HG03196 (cell line): ENCODE measurements at regions not wholly inside any gene's neighbourhood (a gene's known extent, or its start where the extent isn't known, plus 50 kb on each side); places are given as distances from the start of the nearest gene placed in this dataset.

Experiments
- ATAC-seq: cut with Tn5 transposase; IDR thresholded peaks from one replicate; pipeline ENCODE4 v1.9.1; 2021; ENCODE audit not compliant: unreplicated experiment

DNA sequence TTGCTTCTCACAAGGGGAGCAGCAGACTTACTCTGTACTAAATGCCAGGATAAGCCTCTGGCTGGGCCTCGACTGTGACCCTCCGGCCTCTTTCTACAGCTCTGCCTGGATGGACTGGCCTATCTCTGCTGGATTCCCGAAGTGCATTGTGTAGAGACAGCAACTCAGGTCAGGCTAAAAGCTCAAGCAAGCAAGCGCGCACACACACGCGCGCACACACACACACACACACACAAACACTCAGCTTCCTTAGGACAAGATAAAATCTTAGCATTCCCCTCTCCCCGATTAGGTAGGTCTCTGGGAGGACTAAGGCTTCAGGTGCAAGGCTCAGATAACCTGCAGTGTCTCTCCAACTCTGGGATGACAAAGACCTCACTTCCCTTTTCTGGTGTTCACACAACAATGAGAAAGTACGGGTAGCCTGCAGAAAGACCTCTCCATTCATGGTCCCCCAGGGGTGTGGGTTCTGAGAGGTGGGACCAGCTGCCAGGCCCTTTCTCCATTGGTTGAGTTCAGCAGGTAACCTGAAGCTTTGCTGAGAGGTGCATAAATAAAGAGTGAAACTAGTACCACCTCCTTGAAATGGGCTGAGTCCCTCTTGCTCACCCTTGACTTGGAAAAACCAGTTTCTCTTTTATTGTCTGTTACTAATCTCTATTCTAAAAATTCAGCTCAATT lies 155.1 kb upstream of the CAMK1G start:
- ATAC-seq, result no peak

DNA sequence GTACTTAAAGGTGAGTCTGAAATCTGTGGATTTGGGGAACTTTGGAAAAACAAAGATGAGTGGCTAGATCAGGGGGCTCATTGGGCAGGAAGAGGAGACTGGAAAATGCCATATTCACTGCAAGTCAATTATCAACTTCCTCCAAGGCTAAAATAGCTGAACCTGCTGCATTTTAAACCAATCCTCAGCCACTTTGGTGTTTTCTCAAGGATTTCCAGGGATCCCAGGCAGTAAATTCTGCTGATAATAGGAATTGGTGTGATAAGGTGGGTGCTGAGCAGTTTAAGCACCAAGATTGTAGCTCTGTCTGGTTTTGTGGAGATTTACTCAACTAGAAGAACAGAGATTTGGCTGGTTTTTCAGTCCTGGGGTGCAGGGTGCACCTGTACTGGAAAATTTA lies 153.9 kb upstream of the CAMK1G start:
- ATAC-seq, result no peak

DNA sequence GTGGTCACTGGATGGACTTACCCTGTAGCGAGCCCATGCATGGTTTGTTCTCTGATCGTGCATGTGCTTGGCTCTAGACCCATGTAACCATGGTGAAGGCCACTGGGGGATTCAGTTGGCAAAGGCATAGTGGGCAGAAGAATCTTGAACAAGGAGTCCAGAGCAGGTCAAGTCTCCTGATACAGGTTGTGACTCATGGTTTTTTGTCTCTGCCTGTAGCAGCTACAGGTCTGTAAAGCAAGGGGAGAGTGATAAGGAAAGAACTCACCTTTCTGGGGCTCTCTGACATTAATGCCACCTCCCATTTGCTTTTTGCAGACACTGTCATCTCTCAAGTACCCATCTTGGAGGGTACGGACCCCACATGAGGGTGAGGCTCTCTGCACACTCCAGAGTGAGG lies 153.4 kb upstream of the CAMK1G start:
- no peak for ATAC-seq

DNA sequence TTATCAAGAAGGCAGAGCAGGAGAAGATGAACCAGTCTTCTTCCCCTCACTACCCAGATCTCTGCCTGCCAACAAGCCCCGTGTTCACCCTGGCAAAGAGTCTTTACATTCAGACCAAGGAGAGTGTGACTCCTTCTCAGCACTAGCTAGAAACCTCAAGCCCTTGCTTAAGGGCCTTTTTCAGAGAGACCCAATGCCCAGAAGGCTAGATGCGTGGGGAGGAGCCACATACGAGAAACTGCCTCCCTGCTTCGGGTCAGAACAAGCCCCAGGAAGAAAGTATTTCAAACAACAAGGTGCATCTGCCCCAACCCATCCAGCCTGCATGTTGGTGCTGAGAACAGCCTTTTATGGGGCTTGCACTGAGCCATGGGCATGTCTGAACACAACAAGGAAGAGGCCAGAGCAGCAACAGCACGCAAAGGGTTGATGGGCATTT lies 152.7 kb upstream of the CAMK1G start:
- no peak for ATAC-seq

DNA sequence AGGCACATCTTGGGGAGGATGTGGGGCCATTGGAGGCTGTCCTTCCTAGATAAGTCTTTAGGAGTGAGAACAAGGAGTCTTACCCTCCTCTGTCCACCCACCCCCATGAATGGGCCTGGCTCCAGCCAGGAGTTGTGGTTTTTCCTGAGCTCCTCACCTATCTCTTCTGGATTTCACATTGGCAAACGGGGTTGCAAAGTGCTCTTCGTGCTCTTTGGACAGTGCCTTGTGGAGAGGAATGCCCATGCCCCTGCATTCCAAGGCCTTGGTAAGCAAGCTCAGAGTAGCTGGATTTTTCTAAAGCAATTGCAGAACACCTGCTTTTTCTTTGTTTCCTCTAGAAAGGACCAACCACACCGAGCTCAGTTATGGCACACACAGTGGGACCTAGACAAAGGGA lies 152.1 kb upstream of the CAMK1G start:
- ATAC-seq, result no peak

DNA sequence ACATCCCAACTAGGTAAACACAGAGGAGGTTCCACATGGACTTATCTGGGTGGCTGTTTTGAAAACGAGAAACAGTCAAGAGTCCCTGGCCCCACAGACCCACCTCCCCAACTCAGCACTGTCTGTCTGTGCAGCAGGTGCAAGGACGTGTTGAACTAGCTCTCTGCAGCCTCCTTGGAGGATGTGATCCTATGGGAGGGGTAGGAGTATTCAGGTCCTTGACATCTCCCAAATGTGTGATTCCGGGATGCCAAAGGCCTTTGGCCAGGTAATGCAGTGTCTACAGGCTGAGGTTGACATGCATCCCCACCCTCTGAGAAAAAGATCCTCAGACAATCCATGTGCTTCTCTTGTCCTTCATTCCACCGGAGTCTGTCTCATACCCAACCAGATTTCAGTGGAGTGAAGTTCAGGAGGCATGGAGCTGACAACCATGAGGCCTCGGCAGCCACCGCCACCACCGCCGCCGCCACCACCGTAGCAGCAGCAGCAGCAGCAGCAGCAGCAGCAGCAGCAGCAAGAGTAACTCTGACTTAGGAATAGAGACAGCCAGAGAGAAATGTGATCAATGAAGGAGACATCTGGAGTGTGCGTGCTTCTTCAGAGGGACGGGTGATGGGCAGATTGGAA lies 151.6 kb upstream of the CAMK1G start:
- ATAC-seq, result no peak

DNA sequence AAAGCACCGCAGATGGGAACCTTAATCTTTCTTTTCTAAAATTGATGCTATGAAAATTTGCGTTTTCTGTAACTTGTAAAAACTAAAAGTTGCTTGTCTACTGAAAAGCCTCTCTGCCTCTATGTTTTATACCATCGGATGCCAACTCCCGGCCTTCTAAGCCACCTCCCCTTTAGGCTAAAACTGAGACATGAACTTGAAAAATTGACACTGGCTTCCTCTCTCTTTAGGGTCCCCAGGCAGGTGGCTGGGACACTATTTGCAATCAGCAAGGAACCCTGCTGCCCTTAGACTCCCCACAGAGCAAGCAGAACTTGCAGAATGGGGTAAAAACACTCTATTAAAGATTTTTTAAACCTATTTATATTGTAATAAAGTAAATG lies 151.1 kb upstream of the CAMK1G start:
- no peak for ATAC-seq

DNA sequence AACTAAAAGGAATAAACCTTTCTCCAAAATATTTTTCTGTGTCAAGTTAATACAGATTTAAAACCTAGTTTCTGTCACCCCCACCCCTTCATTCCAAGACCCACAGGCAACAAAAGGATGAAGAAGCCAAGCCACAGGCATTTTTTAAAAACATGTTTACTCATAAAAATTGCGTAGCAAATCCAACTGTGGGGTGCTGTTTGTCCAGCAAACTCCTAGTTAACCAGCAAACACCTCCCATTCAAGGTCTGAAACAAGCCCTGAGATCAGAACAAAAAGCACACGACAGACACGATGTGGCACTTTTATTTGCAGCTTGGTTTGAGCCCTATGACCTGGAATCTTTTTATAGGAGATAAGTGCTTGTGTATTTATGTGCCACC lies 149.9 kb upstream of the CAMK1G start:
- ATAC-seq, result no peak

DNA sequence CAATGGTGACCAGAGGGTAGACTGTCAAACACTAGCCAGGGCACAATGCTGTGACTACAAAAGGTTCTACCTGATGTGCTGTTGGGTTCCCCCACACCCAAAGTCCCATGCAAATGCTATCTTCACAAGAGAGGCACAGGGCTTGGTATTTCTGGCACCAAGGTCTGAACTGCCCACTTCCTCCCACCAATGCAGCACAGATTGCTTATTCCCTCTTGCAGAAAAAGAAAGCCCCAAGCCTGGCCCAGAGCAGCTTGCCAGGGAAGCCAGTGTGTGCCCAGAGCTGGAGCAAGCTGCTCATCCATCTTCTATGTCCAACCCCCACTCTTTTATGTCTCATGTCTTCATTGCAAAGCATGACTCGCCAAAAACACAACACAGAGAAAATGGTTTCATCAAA lies 149.4 kb upstream of the CAMK1G start:
- no peak for ATAC-seq

DNA sequence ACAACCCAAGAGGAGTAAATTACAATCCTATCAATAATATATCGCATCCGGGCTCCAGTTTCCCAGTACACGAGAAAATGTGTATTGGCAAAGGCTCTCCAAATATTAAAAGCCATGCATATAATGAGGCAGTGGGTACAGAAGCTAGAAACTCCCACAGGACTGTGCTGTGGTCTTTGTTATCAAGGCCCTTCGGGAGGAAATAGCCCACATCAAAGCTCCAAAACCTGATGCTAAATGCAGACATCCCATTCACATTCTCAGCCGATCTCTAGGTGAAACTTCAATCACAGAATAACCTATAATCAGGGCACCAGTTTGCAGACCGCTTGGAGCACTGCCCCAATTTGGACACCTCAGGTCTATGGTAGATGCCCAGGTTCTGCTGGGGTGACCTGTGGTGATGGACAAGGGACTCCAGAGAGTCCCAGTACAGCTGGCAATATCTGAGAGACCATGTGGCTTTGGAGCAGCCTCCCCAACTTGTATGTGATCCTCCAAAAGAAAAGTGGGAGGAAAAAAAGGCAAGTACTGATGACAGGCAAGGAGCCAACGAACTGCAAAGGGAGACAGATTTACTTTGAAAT lies 148.8 kb upstream of the CAMK1G start:
- ATAC-seq, result no peak

DNA sequence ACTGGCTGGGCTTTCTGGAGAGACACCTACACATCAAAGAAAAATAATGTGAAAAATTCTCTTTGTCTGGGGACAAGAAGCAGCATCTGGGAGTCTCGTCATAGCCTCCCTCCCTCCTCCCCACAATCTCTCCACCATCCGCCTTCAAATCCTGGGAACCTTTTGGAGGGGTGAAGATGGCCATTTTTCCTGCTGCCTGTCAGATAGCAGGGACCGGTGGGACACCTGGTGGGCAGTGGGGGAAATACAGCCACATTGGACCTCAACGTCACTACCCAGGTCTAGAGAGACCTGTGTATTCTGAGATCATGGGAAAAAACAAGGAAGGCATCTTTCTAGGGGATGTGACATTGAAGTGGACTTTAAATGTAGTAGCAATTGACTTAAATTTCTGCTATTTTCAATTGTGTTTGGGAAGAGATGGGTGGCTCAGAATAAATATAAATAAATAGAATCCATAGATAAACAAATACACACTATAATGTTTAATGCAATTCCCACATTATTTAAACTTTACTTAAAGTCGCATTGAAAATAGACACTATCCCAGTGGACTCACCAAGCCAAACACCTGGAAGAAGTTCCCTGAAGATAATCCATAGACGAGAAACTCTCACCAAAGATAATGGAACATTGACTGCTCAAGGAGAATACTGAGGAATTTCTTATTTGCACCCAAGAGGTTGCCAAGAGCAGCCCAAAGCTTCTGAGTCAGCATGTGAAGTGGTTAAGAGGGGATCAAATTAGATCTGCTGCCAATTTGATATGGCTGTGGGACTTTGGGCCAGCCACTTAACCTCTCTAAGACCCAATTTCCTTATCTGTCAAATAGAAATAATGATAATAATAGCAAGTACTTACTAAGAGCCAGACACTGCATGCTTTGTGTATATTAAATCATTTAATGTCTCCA lies 147.6 kb upstream of the CAMK1G start:
- no peak for ATAC-seq

DNA sequence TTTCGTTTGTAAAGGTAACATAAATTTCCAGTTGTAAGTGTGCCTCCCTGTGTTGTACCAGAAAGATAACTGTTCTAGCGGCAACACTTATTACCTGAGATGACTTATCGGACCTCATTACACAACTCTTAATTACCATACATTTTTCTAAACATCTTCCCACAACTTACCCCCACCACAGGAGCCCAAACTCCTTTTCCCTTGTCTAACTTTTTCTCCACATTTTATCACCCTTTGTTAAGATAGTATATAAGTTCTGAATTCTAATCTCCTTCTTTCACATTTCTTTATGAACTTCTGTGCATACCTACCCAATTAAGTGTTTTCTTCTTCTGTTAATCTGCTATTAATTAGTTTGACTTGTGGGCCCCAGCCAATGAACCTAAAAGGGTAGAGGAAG lies 143.7 kb upstream of the CAMK1G start:
- ATAC-seq, result no peak

DNA sequence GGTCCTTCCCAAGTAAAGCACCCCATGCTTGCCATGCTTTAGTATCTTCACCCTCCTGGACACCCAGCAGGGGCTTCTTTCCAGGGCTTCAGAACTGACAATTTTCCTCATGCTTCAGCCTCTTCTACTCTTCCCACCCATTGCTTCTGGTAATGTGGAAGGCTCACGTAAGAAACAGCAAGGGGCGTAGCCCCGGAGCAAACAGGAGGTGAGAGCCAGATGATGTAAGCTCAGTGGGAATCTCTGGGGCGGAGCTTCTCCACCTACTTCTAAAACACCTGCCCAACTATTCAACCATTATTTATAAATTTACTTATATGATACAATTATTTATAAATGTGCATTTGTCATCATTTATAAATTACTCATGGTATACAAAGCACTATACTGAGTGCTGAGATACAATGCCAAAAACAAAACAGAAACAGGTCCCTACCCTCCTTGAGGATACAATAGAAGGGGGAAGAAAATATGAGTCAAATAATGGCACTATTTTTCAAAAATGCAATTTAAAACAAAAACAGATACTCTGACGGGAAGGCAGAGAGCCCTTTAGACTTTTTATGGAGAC lies 140.1 kb upstream of the CAMK1G start:
- no peak for ATAC-seq

DNA sequence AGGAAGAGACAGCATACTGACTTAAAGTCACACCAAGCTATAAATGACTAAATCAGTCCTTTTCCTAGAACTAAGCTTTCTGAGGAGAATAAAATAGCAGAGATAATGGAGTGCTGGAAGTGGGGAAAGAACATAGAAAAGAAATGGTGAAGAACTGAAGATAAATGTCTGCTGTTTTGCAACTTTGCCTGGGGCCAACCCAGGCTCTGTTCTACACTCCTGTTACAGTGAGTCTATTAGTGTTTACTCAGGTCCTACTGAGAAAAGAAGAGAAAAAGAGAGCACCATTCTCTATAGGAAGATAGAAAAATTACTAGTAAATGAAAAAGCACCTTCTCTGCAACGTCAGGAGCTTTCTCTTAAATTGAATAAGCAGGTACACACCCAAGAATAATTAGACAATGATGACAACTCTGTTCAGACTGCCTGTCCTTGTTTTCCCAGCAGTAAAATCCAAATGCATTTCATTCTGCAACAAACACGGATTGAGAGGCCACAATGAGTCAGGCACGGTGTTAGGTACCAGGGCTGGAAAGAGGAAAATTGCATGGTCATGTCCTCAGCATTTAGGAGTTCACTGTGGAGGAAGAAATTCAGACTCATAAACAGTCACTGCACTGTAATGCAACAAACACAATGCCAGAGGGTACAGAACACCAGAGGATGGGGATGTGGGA lies 139.4 kb upstream of the CAMK1G start:
- ATAC-seq, result no peak

DNA sequence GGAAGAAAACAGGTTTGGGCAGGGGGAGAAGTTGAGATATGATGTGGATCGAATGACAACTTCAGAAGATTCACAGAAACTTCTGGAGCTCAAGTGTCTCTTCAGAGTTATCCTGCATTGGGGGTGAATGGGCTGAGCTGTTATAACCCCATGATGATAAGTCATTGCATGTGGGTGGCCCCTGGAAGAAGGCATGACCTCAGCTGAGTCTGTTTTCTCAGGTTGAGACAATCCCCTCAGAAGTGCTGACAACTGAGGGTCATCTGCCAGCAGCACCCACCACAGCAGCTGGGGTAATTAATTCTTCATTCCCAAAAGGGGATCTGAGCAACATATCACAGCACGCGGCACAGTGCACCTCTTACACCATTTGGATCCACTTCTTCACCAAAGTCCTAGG lies 138.6 kb upstream of the CAMK1G start:
- no peak for ATAC-seq

DNA sequence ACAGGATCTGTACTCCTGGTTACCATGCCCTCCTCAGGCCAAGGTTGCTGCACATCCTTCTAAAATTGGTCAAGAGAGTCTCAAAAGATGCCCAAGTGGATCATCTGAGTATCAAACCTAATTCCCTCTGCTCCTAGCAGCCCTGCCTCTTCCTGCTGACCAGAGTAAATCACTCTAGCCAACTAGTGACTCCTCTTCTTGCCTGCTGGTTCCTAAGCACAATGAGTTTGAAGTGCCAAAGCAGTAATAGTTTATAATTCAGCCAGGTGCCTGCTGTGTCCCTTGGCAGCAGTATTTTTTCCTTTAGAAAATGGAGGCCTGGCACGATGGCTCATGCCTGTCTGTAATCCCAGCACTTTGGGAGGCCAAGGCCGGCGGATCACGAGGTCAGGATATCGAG lies 137.9 kb upstream of the CAMK1G start:
- no peak for ATAC-seq

DNA sequence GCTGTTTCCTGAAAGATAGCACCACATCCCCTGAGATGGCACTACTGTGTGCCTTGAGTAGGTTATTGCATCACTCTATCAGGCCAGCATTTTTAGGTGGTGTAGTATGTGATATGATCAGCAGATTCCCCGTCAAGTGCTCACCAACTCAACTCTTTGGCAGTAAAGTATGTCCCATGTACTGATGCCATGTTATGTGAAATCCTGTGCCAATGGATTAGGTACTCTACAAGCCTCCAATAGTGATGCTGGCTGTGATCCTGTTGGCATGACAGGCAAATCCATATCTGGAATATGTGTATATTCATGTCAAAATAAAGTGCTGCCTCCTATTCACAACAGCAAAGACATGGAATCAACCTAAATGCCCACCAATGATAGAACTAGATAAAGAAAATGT lies 137.2 kb upstream of the CAMK1G start:
- ATAC-seq, result no peak

DNA sequence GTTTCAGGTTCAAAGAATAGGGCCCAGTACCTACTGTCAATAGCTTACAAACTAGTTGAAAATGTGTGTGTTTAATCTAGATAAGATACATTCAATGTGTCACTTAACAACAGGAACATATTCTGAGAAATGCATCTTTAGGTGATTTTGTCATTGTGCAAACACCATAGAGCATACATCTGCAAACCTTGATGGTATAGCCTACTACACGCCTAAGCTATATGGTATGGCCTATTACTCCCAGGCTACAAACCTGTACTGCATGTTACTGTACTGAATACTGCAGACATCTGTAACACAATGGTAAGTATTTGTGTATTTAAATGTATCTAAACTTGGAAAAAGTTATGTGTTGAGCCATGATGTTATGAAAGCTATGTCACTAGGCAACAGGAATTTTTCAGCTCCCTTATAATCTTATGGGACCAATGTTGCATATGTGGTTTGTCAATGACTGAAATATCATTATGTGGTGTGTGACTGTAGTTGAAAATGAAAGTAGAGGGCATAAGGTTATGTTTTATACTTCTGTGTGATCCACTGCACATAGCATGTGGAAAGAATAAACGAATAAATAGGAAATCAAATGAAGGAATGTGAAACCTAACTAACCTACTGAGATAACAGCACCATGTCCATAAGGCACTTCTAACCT lies 129.0 kb upstream of the CAMK1G start:
- no peak for ATAC-seq

DNA sequence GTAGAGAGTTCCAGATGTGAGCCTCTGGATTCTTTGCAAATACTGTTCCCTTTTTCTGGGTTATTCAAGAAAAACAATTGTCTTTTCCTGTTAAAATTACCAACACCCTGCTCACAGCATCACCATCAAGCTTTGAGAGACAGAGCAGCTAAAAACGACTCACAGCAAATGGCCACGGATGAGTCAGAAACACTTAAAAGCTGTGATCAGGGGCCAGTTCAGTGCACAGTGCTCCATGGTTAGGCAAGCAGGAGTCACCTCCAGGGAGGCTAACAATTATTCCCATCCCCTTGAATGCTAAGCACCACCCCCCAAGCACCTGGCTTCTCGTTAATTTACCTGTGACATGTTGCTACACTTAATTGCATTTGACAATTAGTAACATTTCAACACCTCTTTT lies 128.4 kb upstream of the CAMK1G start:
- no peak for ATAC-seq

DNA sequence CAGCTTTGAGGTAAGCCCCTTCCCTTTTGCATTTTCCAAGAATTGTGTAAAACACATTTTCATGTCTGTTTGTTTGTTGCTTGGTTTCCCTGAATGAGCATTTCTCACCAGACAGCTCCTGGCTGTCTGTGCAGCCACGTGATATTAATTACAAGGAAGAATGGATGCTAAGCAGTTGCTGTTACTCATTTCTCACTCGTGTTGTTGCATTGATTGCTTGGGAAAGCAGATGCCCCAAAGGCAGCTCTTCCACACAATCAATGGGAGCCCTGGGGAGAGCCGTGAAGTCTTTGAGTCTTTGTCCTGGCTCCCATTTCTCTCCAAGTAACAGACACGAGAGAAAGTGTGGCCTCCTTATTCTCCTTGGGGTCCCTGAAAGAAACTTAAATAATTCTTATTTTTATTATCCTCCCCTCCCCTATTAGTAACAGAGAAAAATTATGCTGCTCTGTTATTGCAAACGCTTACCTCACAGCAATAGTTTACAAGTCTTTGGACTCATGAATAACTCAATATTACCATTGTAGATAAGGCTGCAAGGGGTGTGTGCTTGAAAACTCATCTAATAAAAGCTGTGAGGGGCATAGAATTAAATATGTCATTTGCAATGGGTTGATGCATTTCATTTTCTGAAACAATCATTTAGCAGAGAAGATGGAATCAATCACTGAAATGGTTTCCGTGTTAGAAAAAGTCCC lies 127.7 kb upstream of the CAMK1G start:
- no peak for ATAC-seq
